Stomach smooth muscle (tissue), 2 donors: ENCODE measurements at regions not wholly inside any gene's neighbourhood (a gene's known extent, or its start where the extent isn't known, plus 50 kb on each side); places are given as distances from the start of the nearest gene placed in this dataset.
"Not testable (repeated sequence)": the region's sequence is repeated elsewhere in the genome, so short reads cannot be mapped to it uniquely, and the experiment has no call there.

Experiments
- H3K27ac ChIP-seq: one replicate; pipeline ENCODE4 v1.7.0; 2013; ENCODE audit warnings: mild to moderate bottlenecking, low read length, inconsistent platforms
- H3K27me3 ChIP-seq, 2 donors: one replicate each; pipeline ENCODE4 v1.7.0; 2013; ENCODE audit warnings: low read length in 2 of 2; ENCODE audit not compliant: insufficient read depth in 2 of 2, control insufficient read depth in 1 of 2
- H3K36me3 ChIP-seq, 2 donors: one replicate each; pipeline ENCODE4 v1.7.0; 2013; ENCODE audit warnings: low read length in 2 of 2; ENCODE audit not compliant: control insufficient read depth in 2 of 2, insufficient read depth in 2 of 2
- H3K4me1 ChIP-seq: one replicate; pipeline ENCODE4 v1.7.0; 2013; ENCODE audit warnings: low read length; ENCODE audit not compliant: control insufficient read depth, insufficient read depth
- H3K4me3 ChIP-seq, 2 donors: one replicate each; pipeline ENCODE4 v1.7.0; 2013; ENCODE audit warnings: low read length in 2 of 2
- H3K9ac ChIP-seq, 2 donors: one replicate each; pipeline ENCODE4 v1.7.0; 2013; ENCODE audit warnings: low read length in 2 of 2, mild to moderate bottlenecking in 1 of 2
- H3K9me3 ChIP-seq, 2 donors: one replicate each; pipeline ENCODE4 v1.7.0; 2013; ENCODE audit warnings: low read length in 2 of 2; ENCODE audit not compliant: control insufficient read depth in 2 of 2
- donor health status: healthy.
- donor health status: Pancreatic carcinoma.

DNA sequence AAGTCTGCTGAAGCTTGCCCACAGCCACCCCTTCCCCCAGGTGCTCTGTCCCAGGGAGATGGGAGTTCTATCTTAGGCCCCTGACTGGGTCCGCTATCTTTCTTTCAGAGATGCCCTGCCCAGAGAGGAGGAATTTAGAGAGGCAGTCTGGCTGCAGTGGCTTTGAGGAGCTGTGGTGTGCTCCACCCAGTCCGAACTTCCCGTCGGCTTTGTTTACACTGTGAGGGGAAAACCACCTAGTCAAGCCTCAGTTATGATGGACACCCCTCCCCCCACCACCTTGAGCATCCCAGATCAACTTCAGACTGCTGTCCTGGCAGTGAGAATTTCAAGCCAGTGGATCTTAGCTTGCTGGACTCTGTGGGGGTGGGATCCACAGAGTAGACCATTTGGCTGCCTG is 118.3 kb upstream of the ZEB2 start:
- H3K9ac ChIP-seq, H3K36me3 ChIP-seq, H3K9me3 ChIP-seq: not testable (repeated sequence)

DNA sequence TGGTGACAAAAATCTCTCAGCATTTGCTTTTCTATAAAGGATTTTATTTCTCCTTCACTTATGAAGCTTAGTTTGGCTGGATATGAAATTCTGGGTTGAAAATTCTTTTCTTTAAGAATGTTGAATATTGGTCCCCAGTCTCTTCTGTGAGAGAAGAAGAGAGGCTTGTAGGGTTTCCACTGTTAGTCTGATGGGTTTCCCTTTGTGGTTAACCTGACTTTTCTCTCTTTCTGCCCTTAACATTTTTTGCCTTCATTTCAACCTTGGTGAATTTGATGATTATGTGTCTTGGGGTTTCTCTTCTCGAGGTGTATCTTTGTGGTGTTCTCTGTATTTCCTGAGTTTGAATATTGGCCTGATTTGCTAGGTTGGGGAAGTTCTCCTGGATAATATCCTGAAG is 116.9 kb upstream of the ZEB2 start:
- not testable (repeated sequence) for H3K9me3 ChIP-seq, H3K36me3 ChIP-seq, H3K4me1 ChIP-seq, H3K27me3 ChIP-seq, H3K27ac ChIP-seq, H3K4me3 ChIP-seq, H3K9ac ChIP-seq

More for the DNA sequence above, 118.3 kb upstream of the ZEB2 start:
- not testable (repeated sequence) for H3K4me1 ChIP-seq, H3K27ac ChIP-seq, H3K4me3 ChIP-seq, H3K27me3 ChIP-seq

DNA sequence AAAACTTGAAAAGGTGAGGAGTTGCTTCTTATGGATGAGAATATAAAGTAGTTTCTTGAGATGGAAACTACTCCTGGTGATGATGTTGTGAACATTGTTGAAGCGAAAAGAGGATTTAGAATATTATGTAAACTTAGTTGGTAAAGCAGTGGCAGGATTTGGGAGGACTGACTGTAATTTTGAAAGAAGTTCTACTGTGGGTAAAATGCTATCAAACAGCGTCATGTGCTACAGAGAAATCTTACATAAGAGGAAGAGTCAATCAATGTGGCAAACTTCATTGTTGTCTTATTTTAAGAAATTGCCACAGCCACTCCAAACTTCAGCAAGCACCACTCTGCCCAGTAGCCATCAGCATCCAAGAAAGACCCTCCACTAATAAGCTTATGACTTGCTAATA is 112.9 kb upstream of the ZEB2 start:
- no peak overlapping the region for H3K9ac ChIP-seq
- H3K9me3 ChIP-seq = no peaks in the 10 kb centered on the region
- no peak overlapping the region for H3K4me3 ChIP-seq
- H3K4me1 ChIP-seq = no peaks in the 10 kb centered on the region
- no peak overlapping the region for H3K27ac ChIP-seq
- H3K36me3 ChIP-seq = no peaks in the 10 kb centered on the region
- H3K27me3 ChIP-seq = no peaks in the 10 kb centered on the region

DNA sequence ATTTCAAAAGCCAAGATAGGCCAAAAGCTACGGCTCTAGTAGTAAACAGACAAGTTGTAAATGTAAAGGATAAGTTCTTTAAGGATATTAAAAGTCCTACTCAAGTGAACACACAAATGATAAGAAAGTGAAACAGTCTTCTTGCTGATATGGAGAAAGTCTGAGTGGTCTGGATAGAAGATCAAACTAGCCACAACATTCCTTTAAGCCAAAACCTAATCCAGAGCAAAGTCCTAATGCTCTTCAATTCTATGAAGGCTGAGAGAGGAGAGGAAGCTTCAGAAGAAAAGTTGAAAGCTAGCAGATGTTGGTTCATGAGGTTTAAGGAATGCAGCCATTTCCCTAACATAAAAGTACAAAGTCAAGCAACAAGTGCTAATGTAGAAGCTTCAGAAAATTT is 111.7 kb upstream of the ZEB2 start:
- Histone ChIP-seq H3K9ac (no peak overlapping the region), H3K36me3 (no peaks in the 10 kb centered on the region), H3K4me1 (no peaks in the 10 kb centered on the region), H3K27ac (no peak overlapping the region), H3K9me3 (no peaks in the 10 kb centered on the region), H3K4me3 (no peak overlapping the region), H3K27me3 (no peaks in the 10 kb centered on the region)

DNA sequence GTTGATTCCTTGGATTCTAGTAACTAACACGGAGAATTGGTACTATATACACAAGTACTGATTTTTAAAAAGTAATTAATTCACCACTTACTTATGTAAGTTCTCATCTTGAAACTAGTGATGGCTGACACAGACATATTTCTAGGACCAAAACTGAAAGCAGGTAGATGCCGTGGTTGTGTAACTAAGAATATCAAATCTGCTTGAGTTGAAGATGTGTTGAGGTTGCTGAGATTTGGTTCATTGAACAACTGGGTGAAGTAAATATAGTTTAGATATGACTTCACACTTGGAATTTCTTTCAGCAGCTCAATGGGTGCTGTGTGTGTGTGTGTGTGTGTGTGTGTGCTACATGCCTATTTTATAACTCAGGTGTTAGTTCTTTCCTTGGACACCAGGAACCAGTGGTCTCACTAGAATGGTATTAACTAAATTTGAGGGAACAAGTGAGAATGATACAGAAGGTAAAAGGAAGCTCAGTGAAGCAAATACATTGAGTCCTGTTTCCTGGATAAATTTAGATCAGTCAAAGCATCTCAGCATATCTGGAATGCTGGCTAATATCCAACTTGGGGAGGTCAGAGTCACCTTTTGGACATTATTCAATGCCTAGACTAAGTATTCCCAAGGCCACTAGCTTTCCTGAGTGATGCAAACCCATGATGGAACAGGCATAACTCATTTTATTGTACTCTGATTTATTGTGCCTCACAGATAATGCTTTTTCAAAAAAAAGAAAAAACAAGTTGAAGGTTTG is 110.7 kb upstream of the ZEB2 start:
- Histone ChIP-seq H3K4me3 (no peak overlapping the region), H3K27me3 (no peaks in the 10 kb centered on the region), H3K4me1 (no peaks in the 10 kb centered on the region), H3K9me3 (no peaks in the 10 kb centered on the region), H3K36me3 (no peaks in the 10 kb centered on the region), H3K27ac (no peak overlapping the region), H3K9ac (no peak overlapping the region)

DNA sequence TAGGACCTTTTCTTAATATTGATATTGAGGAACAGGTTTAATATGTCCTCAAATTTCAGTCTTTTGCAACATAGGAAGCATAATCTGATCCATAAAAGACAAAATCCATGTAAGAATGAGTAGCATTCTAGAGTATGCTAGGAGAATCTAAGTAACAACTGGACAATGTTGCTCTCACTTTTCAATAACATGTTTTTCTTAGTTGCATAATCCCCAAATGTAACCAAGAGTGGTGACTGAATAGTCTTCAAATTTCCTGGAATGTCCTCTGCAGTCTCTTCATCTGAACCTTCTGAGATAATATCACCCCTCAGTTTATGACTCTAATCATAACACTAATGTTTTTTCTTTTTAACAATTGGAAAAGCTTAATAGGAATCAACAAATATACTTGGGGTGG is 110.0 kb upstream of the ZEB2 start:
- no peaks in the 10 kb centered on the region for H3K9me3 ChIP-seq
- H3K4me3 ChIP-seq = no peak overlapping the region
- no peak overlapping the region for H3K27ac ChIP-seq
- no peaks in the 10 kb centered on the region for H3K36me3 ChIP-seq
- H3K27me3 ChIP-seq = no peaks in the 10 kb centered on the region
- no peaks in the 10 kb centered on the region for H3K4me1 ChIP-seq
- H3K9ac ChIP-seq = no peak overlapping the region

DNA sequence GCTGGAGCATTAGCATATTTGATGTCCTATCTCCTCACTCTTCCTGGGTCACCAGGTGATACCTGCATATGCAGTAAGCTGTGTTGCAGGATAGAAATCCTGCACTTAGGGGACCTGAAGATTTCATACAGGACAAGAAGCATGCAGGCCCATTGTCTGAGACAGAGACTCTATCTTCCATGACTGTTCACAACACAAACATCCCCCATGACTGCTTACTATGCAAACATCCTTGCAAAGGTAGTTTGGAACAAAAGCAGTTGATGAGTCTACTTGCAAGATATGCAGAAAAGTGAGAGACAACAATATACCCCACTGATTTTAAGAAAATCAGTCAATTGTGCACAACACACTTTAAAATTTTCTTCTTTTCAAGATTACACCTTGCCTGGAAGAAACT is 108.6 kb upstream of the ZEB2 start:
- H3K27me3 ChIP-seq = no peaks in the 10 kb centered on the region
- H3K4me3 ChIP-seq = no peak overlapping the region
- H3K27ac ChIP-seq = no peak overlapping the region
- H3K36me3 ChIP-seq = no peaks in the 10 kb centered on the region
- H3K4me1 ChIP-seq = no peaks in the 10 kb centered on the region
- no peak overlapping the region for H3K9ac ChIP-seq
- no peaks in the 10 kb centered on the region for H3K9me3 ChIP-seq

DNA sequence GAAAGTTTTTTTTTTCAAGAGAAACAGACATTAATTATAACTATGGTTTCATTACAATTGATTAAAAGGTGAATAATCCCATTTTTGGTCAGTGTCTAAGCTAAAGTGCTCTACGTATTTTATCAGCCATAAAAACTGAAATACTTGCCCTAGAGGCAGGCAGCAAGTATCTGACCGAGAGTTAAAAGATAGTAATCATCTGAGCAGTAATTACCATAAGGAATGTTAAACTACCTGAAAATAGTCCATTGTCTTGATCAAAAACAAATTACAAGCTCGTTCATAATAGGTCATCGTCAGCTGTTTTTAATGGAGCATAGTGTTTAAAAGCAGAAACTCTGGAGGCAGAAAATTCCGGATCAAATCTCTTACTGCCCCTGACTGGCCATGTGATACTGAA is 105.7 kb upstream of the ZEB2 start:
- Histone ChIP-seq H3K9ac (no peak overlapping the region), H3K27ac (no peak overlapping the region), H3K36me3 (no peaks in the 10 kb centered on the region), H3K4me3 (no peak overlapping the region), H3K27me3 (no peaks in the 10 kb centered on the region), H3K9me3 (no peaks in the 10 kb centered on the region), H3K4me1 (no peaks in the 10 kb centered on the region)

DNA sequence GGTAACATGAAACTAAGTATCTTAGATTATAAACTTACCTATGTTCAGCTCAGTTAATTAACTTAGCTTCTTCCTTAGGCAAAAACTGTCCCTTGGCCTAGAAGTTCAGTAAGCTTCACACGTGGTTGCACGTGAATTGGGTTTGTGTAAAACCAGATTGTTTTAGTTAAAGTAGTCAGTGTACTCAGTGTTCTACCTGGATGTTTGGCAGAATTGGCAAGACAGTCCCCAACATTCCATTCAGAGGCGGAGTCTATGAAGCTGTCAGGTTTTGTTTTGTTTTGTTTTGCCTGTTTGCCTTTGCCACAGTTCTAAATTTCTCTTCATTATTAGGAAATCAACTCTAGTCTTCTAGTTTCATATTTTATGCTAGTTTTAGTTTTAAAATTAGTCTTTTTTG is 105.3 kb upstream of the ZEB2 start:
- Histone ChIP-seq H3K36me3 (no peaks in the 10 kb centered on the region), H3K9ac (no peak overlapping the region), H3K4me1 (no peaks in the 10 kb centered on the region), H3K4me3 (no peak overlapping the region), H3K27me3 (no peaks in the 10 kb centered on the region), H3K27ac (no peak overlapping the region), H3K9me3 (no peaks in the 10 kb centered on the region)

DNA sequence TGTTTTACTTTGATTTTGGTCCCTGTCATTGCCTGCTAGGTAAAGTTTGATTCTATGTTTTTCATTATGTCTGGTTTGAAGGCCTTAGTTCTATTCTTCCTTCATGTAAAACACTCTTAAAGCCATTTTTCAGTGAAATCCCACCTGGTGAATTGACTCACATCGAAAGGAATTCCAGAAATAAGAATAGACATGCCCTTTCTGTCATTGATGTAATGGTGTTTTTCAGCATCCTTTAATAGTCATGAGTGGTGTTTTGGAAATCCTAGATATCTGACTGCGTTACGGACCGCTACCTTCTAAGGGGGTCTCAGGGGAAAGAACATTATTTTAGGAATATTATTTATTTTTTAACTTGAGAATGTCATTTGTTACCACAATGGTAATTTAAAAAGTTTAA is 104.5 kb upstream of the ZEB2 start:
- no peaks in the 10 kb centered on the region for H3K4me1 ChIP-seq
- no peak overlapping the region for H3K27ac ChIP-seq
- no peak overlapping the region for H3K9ac ChIP-seq
- no peaks in the 10 kb centered on the region for H3K9me3 ChIP-seq
- no peaks in the 10 kb centered on the region for H3K27me3 ChIP-seq
- H3K4me3 ChIP-seq = no peak overlapping the region
- no peaks in the 10 kb centered on the region for H3K36me3 ChIP-seq

DNA sequence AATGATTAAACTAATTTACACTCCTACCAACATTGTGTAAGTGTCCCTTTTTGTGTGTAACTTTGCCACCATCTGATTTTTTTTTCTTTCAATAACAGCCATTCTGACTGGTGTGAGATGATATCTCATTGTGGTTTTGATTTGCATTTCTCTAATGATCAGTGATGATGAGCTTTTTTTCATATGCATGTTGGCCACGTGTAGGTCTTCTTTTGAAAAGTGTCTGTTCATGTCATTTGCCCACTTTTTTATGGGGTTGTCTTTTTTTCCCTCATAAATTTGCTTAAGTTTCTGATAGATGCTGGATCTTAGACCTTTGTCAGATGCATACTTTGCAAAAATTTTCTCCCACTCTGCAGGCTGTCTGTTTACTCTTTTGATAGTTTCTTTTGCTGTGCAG is 102.5 kb upstream of the ZEB2 start:
- H3K27me3 ChIP-seq, H3K27ac ChIP-seq, H3K36me3 ChIP-seq: not testable (repeated sequence)

More for the DNA sequence above, 102.5 kb upstream of the ZEB2 start:
- not testable (repeated sequence) for H3K9me3 ChIP-seq, H3K9ac ChIP-seq, H3K4me3 ChIP-seq, H3K4me1 ChIP-seq
